ENCODE measurements at regions not wholly inside any gene's neighbourhood (a gene's known extent, or its start where the extent isn't known, plus 50 kb on each side); places are given as distances from the start of the nearest gene placed in this dataset.
A peak's percentile ranks its signal among the peaks of the same experiment; 100 is the strongest.

DNA sequence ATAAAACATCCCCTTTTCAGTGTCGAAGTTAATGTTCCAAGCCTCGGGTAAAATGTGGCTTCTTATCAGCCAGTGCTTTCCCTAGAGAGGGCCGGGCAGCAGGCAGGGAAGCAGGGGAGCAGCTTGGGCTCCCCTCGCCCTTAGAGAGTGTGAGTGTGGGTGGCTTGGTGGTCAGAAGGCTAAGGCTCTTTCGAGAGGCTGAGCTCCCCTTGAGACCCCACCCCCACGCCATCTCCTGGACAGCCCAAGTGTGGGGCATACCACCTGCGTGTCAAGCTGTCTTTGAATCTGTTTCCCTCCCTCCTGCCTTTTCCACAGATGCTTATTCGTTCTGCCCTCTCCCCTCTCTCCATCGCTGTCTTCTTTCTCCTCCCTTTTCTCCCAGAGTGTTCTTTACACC is 95.1 kb upstream of the FOXP4 start:
- Histone ChIP-seq H3K9ac (ENCODE audit: extremely low read depth, low read length, poor library complexity, severe bottlenecking) (no peak overlapping the region), H3K9me3 (ENCODE audit: control insufficient read depth, low read length) (no peaks in the 10 kb centered on the region), H3K4me3 (ENCODE audit: low read length) (no peak overlapping the region), H3K27ac (ENCODE audit: low read depth, low read length) (no peak overlapping the region), H3K36me3 (ENCODE audit: control insufficient read depth, insufficient read depth, low read length) (no peaks in the 10 kb centered on the region), H3K4me1 (ENCODE audit: control insufficient read depth, insufficient read depth, low read length) (peaks cover 3% of the 10 kb centered on the region), H3K27me3 (ENCODE audit: control insufficient read depth, insufficient read depth, low read length, poor library complexity, severe bottlenecking) (no peaks in the 10 kb centered on the region)
- Mint-ChIP-seq H3K4me3 (no peak overlapping the region), H3K9me3 (no peaks in the 10 kb centered on the region), H3K4me1 (peaks cover 12% of the 10 kb centered on the region), H3K36me3 (ENCODE audit: low read depth) (no peaks in the 10 kb centered on the region), H3K27ac (no peak overlapping the region), H3K27me3 (ENCODE audit: insufficient read depth) (peaks cover 38% of the 10 kb centered on the region)
- peak; percentile 79 for DNase-seq
- TF ChIP-seq, protein P1, sequence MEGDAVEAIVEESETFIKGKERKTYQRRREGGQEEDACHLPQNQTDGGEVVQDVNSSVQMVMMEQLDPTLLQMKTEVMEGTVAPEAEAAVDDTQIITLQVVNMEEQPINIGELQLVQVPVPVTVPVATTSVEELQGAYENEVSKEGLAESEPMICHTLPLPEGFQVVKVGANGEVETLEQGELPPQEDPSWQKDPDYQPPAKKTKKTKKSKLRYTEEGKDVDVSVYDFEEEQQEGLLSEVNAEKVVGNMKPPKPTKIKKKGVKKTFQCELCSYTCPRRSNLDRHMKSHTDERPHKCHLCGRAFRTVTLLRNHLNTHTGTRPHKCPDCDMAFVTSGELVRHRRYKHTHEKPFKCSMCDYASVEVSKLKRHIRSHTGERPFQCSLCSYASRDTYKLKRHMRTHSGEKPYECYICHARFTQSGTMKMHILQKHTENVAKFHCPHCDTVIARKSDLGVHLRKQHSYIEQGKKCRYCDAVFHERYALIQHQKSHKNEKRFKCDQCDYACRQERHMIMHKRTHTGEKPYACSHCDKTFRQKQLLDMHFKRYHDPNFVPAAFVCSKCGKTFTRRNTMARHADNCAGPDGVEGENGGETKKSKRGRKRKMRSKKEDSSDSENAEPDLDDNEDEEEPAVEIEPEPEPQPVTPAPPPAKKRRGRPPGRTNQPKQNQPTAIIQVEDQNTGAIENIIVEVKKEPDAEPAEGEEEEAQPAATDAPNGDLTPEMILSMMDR (conservative IDR thresholded peaks at IDR 0.05): peak; percentile 67
- WGBS, 2 experiments (ENCODE audit: insufficient coverage in 1 of 2, insufficient read length in 1 of 2): 60 to 61% methylated on average over 7 to 9 of the region's 9 CpGs

DNA sequence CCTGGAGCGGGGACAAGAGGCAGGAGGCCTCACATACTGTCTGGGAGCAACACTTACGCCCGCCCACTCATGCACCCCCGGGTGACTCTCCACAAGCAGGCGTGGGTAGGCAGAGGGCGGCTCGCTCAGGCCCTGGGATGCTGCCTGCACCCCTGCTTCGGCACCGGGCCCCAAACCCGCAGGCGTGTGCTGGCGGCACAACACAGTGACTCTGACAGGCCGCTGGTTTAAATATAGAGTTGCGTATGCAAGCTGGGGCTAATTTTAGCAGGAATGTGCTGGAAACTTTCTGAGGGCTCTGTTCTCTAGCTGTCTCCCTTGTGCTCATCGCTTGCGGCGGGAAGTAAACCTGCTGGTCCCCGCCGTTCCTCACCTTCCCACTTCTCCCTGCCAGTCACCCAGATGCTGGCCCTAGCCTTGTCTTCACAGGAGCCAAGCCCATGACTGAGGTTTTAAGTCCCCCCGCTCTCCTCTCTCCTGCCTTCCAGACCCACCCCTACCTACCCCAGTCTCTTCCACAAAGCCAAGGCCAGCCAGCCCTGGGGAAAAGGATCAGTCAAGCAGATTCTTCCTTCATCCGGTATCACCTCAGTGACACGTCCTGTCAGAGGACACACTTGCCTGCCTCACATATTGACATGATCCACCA is 94.5 kb upstream of the FOXP4 start:
- DNase-seq: no peak
- H3K4me3 Mint-ChIP-seq: no peak overlapping the region
- Histone ChIP-seq H3K27me3 (ENCODE audit: control insufficient read depth, insufficient read depth, low read length, poor library complexity, severe bottlenecking) (no peaks in the 10 kb centered on the region), H3K27ac (ENCODE audit: low read depth, low read length) (no peak overlapping the region), H3K36me3 (ENCODE audit: control insufficient read depth, insufficient read depth, low read length) (no peaks in the 10 kb centered on the region), H3K9me3 (ENCODE audit: control insufficient read depth, low read length) (no peaks in the 10 kb centered on the region), H3K9ac (ENCODE audit: extremely low read depth, low read length, poor library complexity, severe bottlenecking) (no peak overlapping the region), H3K4me1 (ENCODE audit: control insufficient read depth, insufficient read depth, low read length) (peaks cover 3% of the 10 kb centered on the region), H3K4me3 (ENCODE audit: low read length) (no peak overlapping the region)
- peaks cover 34% of the 10 kb centered on the region for H3K27me3 Mint-ChIP-seq (ENCODE audit: insufficient read depth)
- 90 to 92% methylated on average over 17 to 22 of the region's 22 CpGs for WGBS, 2 experiments (ENCODE audit: insufficient coverage in 1 of 2, insufficient read length in 1 of 2)
- TF ChIP-seq, protein P1 (conservative IDR thresholded peaks at IDR 0.05): no peak
- no peaks in the 10 kb centered on the region for H3K9me3 Mint-ChIP-seq
- no peaks in the 10 kb centered on the region for H3K36me3 Mint-ChIP-seq (ENCODE audit: low read depth)
- peaks cover 18% of the 10 kb centered on the region for H3K4me1 Mint-ChIP-seq
- no peak overlapping the region for H3K27ac Mint-ChIP-seq

DNA sequence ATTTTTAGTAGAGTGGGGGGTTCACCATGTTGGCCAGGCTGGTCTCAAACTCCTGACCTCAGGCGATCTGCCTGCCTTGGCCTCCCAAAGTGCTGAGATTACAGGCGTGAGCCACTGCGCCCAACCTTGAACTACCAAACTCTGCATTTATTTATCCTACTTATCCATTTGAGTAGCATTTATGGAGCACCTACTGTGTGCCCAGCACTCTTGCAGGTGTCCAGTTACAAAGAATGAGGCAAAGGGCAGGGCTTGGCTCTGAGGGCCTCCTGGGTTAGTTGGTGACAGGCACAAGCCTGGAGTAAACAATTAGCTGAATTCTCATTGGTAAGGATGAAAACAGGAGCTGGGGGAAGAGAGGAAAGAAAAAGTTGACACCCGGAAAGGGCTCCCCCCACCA is 93.4 kb upstream of the FOXP4 start:
- peaks cover 30% of the 10 kb centered on the region for H3K27me3 Mint-ChIP-seq (ENCODE audit: insufficient read depth)
- Histone ChIP-seq H3K9me3 (ENCODE audit: control insufficient read depth, low read length) (no peaks in the 10 kb centered on the region), H3K27ac (ENCODE audit: low read depth, low read length) (no peak overlapping the region), H3K27me3 (ENCODE audit: control insufficient read depth, insufficient read depth, low read length, poor library complexity, severe bottlenecking) (no peaks in the 10 kb centered on the region), H3K4me1 (ENCODE audit: control insufficient read depth, insufficient read depth, low read length) (peaks cover 6% of the 10 kb centered on the region), H3K9ac (ENCODE audit: extremely low read depth, low read length, poor library complexity, severe bottlenecking) (no peak overlapping the region), H3K4me3 (ENCODE audit: low read length) (no peak overlapping the region), H3K36me3 (ENCODE audit: control insufficient read depth, insufficient read depth, low read length) (no peaks in the 10 kb centered on the region)
- H3K27ac Mint-ChIP-seq: no peak overlapping the region
- TF ChIP-seq, protein P1 (conservative IDR thresholded peaks at IDR 0.05): no peak
- H3K4me1 Mint-ChIP-seq: peaks cover 19% of the 10 kb centered on the region
- no peaks in the 10 kb centered on the region for H3K36me3 Mint-ChIP-seq (ENCODE audit: low read depth)
- H3K9me3 Mint-ChIP-seq: no peaks in the 10 kb centered on the region
- 89 to 100% methylated on average over 3 to 4 of the region's 4 CpGs for WGBS, 2 experiments (ENCODE audit: insufficient coverage in 1 of 2, insufficient read length in 1 of 2)
- DNase-seq: no peak
- H3K4me3 Mint-ChIP-seq: no peak overlapping the region

All from endodermal cell (in vitro differentiated cells).